HUES64 (cell line): ENCODE measurements at regions not wholly inside any gene's neighbourhood (a gene's known extent, or its start where the extent isn't known, plus 50 kb on each side); places are given as distances from the start of the nearest gene placed in this dataset.

Experiments
- H3K27ac ChIP-seq: 2 replicates; pipeline ENCODE4 v1.7.0; 2013; ENCODE audit warnings: low read depth, low read length, inconsistent platforms
- H3K27me3 ChIP-seq: 2 replicates; pipeline ENCODE4 v1.6.1; 2013; ENCODE audit warnings: mild to moderate bottlenecking, low read length; ENCODE audit not compliant: insufficient read depth
- H3K36me3 ChIP-seq: 2 replicates; pipeline ENCODE4 v1.6.1; 2013; ENCODE audit warnings: mild to moderate bottlenecking, low read length; ENCODE audit not compliant: insufficient read depth
- H3K4me1 ChIP-seq: 2 replicates; pipeline ENCODE4 v1.6.1; 2013; ENCODE audit warnings: mild to moderate bottlenecking, low read length, moderate library complexity; ENCODE audit not compliant: insufficient read depth
- H3K4me3 ChIP-seq: 2 replicates; pipeline ENCODE4 v1.5.1; 2013; ENCODE audit warnings: mild to moderate bottlenecking, low read length, moderate library complexity
- H3K9ac ChIP-seq: 2 replicates; pipeline ENCODE4 v1.6.1; 2013; ENCODE audit warnings: mild to moderate bottlenecking, low read depth, low read length
- H3K9me3 ChIP-seq: 2 replicates; pipeline ENCODE4 v1.6.1; 2013; ENCODE audit warnings: low read depth, low read length; ENCODE audit not compliant: insufficient read depth
- WGBS: fragments of 150-250, 120-280 bp; methylation state at CpG from one replicate; pipeline ENCODE4 v1.1.7; 2013; ENCODE audit warnings: missing lambda C conversion rate; 5-methylcytosine and 5-hydroxymethylcytosine counted together

DNA sequence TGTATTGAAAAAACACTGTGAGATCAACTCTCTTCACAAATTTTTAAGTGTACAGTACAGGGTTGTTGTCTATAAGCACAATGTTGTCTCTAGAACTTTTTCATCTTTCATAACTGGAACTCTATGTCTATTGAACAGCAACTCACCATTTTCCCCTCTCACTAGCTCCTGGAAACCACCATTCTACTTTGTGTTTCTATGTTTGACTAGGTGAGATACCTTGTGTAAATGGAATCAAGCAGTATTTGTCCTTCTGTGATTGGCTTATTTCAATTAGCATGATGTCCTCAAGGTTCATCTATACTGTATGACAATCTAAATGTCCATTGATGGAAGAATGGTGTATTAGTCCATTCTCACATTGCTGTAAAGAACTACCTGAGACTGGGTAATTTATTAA lies 210.1 kb upstream of the FUT9 start:
- H3K4me3 ChIP-seq = no peak overlapping the region
- H3K36me3 ChIP-seq = no peaks in the 10 kb centered on the region
- H3K9me3 ChIP-seq = no peaks in the 10 kb centered on the region
- no peak overlapping the region for H3K27ac ChIP-seq
- H3K4me1 ChIP-seq = peaks cover 32% of the 10 kb centered on the region
- H3K9ac ChIP-seq = no peak overlapping the region
- peaks cover 49% of the 10 kb centered on the region for H3K27me3 ChIP-seq

DNA sequence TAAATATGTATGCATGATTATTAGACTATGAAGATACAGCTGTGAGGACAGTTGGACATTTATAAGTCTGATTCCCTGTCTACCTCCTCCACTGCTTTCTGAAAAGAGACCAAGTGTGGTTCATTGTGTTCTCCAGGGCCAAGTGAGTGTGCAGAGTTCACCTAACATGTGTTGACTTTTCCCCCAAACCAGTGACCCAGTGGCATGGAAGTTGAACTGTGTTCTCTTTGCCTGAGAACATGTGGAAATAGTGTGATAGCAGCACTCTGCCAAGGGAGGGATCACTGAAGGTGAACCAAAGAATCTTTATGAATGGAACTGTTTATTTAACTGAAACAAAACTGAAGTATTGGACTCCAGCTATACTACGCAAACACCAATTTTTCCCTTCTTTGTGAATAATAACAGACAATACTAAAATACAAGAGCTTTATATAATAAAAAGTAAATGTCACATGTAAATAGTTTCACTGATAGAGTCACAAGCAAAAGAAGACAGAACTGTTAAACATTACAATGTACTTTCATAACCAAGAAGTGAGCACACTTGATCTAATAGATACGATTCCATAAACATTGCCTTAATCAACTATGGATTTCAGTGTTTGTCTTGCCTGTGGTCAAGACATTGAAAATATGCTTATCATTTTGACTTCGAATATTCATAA lies 200.3 kb upstream of the FUT9 start:
- Histone ChIP-seq H3K9ac (no peak overlapping the region), H3K36me3 (no peaks in the 10 kb centered on the region), H3K27me3 (no peaks in the 10 kb centered on the region), H3K27ac (no peak overlapping the region), H3K4me1 (peaks cover under 1% of the 10 kb centered on the region; the same call in 1 of the 2 replicates), H3K4me3 (no peak overlapping the region), H3K9me3 (no peaks in the 10 kb centered on the region)
- 96% methylated on average over 2 of the region's 3 CpGs for WGBS

DNA sequence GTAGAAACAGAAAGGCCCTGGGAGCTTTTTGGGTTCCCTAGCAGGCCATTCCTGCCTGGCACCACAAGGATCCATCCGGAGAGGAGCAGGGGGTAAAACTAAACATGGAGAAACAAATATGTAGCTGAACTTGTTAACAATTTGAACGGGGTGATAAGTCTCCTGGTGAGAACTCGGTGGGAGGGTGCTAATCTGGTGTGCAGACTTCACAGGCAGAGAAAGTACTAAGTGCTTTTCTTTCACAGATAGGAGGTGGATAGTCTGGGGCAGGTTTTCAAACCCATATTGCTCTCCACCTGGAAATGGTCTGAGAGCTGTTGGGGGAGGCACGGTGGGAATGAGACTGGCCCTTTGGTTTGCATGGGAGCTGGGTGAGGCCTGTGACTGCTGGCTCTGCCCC lies 196.3 kb upstream of the FUT9 start:
- 76% methylated on average over 4 of the region's 4 CpGs for WGBS
- no peaks in the 10 kb centered on the region for H3K36me3 ChIP-seq
- H3K9ac ChIP-seq = no peak overlapping the region
- H3K4me3 ChIP-seq = no peak overlapping the region
- H3K27ac ChIP-seq = no peak overlapping the region
- H3K4me1 ChIP-seq = peaks cover 3% of the 10 kb centered on the region; the same call in 1 of the 2 replicates
- H3K9me3 ChIP-seq = no peaks in the 10 kb centered on the region
- H3K27me3 ChIP-seq = no peaks in the 10 kb centered on the region

- Histone ChIP-seq H3K4me3 (no peak overlapping the region), H3K9me3 (no peaks in the 10 kb centered on the region), H3K9ac (no peak overlapping the region), H3K27ac (no peak overlapping the region), H3K36me3 (no peaks in the 10 kb centered on the region), H3K27me3 (no peaks in the 10 kb centered on the region), H3K4me1 (peaks cover 3% of the 10 kb centered on the region; the same call in 1 of the 2 replicates)
- WGBS = 84% methylated on average over 2 of the region's 2 CpGs
These were observed 195.8 kb upstream of the FUT9 start for GRCh38 chr6:95819939-95820338.

DNA sequence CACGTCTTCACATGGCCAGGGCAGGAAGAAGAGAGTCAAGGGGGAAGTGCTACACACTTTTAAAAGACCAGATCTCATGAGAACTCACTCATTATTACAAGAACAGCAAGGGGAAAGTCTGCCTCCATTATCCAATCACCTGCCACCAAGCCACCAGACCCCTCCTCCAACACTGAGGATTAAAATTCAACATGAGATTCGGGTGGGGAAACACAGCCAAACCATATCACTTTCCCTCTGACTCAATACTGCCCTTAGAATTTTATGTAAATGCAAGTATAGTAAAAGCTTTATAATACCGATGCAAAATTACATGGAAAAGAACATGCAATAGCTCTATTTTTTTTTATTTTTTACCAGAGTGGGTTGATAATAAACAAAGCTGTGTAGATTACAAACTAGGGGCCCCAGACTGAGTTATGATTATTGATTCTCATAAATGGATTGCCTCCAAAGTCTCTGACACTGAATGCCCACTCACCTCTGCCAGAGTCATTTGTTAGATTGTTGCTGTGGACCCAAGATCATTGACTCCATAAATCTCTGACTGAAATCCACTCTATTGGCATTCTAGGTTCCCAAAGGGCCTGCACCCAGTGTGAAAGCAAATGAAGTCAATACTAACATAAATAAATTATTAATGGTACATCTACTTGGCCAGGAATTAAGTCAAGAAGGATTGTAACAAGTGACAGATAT lies 184.8 kb upstream of the FUT9 start:
- Histone ChIP-seq H3K9ac (no peak overlapping the region), H3K4me3 (no peak overlapping the region), H3K4me1 (no peaks in the 10 kb centered on the region), H3K36me3 (no peaks in the 10 kb centered on the region), H3K27ac (no peak overlapping the region), H3K27me3 (no peaks in the 10 kb centered on the region), H3K9me3 (no peaks in the 10 kb centered on the region)
- WGBS = 88% methylated on average over 1 of the region's 3 CpGs

GRCh38 chr6:95837890-95838289 lies 177.9 kb upstream of the FUT9 start:
- H3K27ac ChIP-seq = no peak overlapping the region

GRCh38 chr6:95841560-95841959 lies 174.2 kb upstream of the FUT9 start:
- no peak overlapping the region for H3K9ac ChIP-seq
- no peaks in the 10 kb centered on the region for H3K36me3 ChIP-seq
- H3K27ac ChIP-seq = no peak overlapping the region
- no peaks in the 10 kb centered on the region for H3K9me3 ChIP-seq
- H3K4me3 ChIP-seq = no peak overlapping the region
- no peaks in the 10 kb centered on the region for H3K27me3 ChIP-seq
- H3K4me1 ChIP-seq = no peaks in the 10 kb centered on the region

More at GRCh38 chr6:95837890-95838289, 177.9 kb upstream of the FUT9 start:
- H3K9me3 ChIP-seq = no peaks in the 10 kb centered on the region
- no peak overlapping the region for H3K9ac ChIP-seq
- no peaks in the 10 kb centered on the region for H3K4me1 ChIP-seq
- no peak overlapping the region for H3K4me3 ChIP-seq
- H3K27me3 ChIP-seq = no peaks in the 10 kb centered on the region
- no peaks in the 10 kb centered on the region for H3K36me3 ChIP-seq

DNA sequence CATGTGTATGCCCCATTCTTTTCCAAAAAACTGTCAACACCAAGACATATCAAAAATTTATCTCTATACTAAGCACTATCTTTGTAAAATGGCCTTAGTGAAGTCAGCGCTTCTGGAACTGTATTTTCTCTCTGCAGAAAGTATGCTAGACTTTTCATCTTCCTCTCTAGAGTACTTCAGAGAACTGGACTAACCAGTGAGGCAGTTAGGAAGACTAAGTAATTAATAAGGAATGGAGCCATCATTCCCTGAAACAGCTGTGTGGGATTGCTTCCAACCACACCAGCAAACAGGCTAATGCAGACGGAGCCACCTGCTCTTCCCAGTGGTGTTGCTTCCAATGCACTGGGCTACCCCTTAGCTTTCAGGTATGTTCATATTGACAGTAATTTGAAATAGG lies 169.1 kb upstream of the FUT9 start:
- no peaks in the 10 kb centered on the region for H3K9me3 ChIP-seq
- no peaks in the 10 kb centered on the region for H3K36me3 ChIP-seq
- no peak overlapping the region for H3K27ac ChIP-seq
- H3K4me1 ChIP-seq = no peaks in the 10 kb centered on the region
- H3K27me3 ChIP-seq = no peaks in the 10 kb centered on the region
- H3K9ac ChIP-seq = no peak overlapping the region
- 91% methylated on average over 2 of the region's 2 CpGs for whole genome bisulfite sequencing
- no peak overlapping the region for H3K4me3 ChIP-seq

DNA sequence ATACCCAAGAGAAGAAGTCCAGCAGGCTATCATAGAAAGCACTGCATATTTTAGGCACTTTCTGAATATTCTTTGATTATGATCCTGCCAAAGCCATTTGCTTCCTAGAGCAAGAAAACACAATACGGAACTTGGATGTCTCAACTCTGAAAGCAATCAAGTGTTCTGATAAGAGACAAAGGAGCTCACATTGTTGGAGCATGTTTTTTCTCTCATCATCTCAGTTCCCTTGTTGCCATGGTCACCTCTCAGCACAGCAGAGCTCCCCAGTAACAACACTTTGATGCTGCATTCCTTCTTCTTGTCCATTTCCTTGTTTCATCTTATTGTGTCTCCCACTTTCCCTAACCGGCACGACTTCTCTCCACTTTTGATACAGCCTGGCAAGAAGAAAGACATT lies 168.7 kb upstream of the FUT9 start:
- Histone ChIP-seq H3K4me3 (no peak overlapping the region), H3K27ac (no peak overlapping the region), H3K4me1 (no peaks in the 10 kb centered on the region), H3K9me3 (no peaks in the 10 kb centered on the region), H3K36me3 (no peaks in the 10 kb centered on the region), H3K9ac (no peak overlapping the region), H3K27me3 (no peaks in the 10 kb centered on the region)
- WGBS = 92% methylated on average over 3 of the region's 3 CpGs

DNA sequence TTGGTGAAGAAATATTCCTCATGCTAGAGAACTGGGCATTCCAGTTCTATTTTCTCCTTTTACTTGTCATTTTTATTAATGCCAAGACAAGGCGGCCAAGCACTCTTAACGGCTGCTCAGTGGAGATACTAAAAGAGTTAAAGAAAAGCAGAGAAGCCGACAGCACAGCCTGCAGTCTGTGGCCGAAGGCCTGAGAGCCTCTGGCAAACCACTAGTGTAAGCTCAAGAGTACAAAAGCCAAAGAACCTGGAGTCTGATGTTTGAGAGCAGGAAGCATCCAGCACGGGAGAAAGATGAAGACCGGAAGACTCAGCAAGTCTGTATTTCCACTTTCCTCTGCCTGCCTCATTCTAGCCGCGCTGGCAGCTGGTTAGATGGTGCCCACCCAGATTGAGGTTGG lies 167.1 kb upstream of the FUT9 start:
- H3K4me3 ChIP-seq = no peak overlapping the region
- 87% methylated on average over 8 of the region's 8 CpGs for WGBS
- no peaks in the 10 kb centered on the region for H3K4me1 ChIP-seq
- no peak overlapping the region for H3K27ac ChIP-seq
- no peaks in the 10 kb centered on the region for H3K9me3 ChIP-seq
- no peaks in the 10 kb centered on the region for H3K27me3 ChIP-seq
- no peaks in the 10 kb centered on the region for H3K36me3 ChIP-seq
- no peak overlapping the region for H3K9ac ChIP-seq

DNA sequence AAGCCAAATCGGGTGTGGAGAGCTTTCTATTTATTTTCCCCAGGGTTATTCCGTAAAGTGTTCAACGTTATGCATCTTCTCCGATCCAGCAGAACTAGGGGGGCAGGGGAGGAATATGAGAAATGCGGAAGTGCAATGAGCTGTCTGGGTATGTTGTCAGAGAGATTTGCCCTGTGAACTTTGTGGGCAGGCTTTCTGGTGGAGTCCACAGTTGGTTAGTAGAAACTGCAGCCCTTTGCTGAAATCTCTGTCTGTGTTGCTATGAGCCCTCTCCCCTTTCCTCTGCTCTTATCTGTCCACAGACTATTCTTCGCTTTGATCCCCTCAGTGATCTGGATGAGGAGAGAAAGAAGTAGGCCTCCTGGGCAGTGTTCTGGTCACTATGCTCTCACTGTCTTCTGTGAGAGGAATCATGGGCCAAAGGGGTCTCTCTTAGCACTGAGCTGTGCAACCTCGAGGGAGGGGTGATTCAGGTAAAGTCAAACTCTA lies 158.9 kb upstream of the FUT9 start:
- H3K4me1 ChIP-seq = no peaks in the 10 kb centered on the region
- H3K9me3 ChIP-seq = no peaks in the 10 kb centered on the region
- H3K36me3 ChIP-seq = no peaks in the 10 kb centered on the region
- no peak overlapping the region for H3K27ac ChIP-seq
- H3K9ac ChIP-seq = no peak overlapping the region
- H3K4me3 ChIP-seq = no peak overlapping the region
- H3K27me3 ChIP-seq = no peaks in the 10 kb centered on the region
- 88% methylated on average over 7 of the region's 7 CpGs for WGBS
